GM18498 (cell line): ENCODE measurements at regions not wholly inside any gene's neighbourhood (a gene's known extent, or its start where the extent isn't known, plus 50 kb on each side); places are given as distances from the start of the nearest gene placed in this dataset.
"Not testable (repeated sequence)": the region's sequence is repeated elsewhere in the genome, so short reads cannot be mapped to it uniquely, and the experiment has no call there.

Experiments
- ATAC-seq: cut with Tn5 transposase; IDR thresholded peaks from one replicate; pipeline ENCODE4 v1.9.1; 2021; ENCODE audit warnings: mild to moderate bottlenecking, moderate library complexity; ENCODE audit not compliant: unreplicated experiment

DNA sequence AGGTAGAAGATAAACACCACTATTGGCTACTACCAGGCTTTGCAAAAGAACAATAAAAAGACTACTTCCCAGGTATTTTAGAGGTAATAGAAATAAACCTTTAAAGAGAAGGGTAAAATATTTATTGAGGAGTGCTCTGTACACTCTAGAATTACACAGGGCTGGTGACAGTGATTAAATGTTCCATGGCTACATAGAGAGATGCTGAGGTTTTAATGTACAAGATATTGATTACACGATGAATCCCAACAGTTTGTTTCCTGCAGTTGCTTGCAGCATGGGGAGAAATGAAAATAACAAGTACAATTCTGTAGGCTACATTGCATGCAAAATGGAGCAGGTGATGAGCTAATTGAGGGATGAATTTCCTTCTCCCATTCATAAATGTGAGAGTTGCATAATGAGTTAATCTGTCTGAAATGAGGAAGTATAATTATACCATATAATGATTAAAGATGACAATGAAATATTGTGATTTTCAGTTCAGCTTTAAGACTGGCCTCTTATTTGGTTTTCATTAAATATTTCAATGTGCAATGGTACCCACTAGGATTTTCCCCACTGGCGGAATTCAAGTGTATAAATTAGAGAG, 266.1 kb downstream of the SOCS6 start:
- ATAC-seq: no peak

DNA sequence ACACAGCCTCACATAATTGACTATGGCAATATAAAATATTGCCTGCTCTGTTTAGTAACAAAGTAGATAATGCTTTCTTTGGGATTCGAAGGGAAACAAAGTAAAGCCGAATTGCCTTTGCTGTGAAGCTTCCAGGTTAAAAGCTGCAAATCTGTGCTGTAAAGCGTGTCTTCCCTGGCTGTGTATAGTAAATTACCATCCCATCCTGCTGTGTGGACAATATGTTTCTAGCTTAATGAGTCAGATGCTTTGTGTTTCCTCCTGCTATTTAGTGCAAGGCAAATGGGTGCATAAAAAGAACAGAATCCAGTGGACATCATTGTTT, 265.1 kb downstream of the SOCS6 start:
- no peak for ATAC-seq

DNA sequence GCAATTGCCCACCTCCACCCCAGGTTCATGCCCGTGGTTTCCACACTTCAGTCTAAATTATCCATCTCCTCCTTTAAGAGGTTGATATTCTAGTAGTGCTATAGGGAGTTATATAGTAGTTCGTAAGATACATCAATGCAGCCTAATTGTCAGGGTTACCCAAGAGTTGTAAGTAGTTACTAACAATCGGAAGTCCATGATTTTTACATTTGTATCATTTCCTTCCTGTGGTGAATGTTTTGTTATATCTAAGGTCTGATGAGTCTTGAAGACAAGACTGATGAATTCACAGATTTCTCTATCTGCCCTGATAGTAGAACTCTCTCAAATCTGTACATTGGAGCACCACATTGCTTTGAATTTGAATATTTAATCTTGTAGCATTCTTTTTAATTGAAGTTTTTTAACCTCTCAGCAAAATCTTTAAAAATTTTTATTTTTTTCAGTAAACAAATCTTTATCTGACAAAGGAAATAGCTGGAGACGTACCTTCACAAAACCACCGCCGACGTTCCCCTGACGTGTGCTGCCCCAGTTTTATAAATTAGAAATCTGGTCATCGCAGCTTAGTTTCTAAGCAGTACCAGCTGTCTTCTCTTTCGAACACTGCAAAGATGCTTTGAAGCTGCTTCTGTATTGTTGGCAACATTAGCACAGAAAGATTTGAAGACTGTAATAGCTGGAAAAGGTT, 264.5 kb downstream of the SOCS6 start:
- no peak for ATAC-seq

DNA sequence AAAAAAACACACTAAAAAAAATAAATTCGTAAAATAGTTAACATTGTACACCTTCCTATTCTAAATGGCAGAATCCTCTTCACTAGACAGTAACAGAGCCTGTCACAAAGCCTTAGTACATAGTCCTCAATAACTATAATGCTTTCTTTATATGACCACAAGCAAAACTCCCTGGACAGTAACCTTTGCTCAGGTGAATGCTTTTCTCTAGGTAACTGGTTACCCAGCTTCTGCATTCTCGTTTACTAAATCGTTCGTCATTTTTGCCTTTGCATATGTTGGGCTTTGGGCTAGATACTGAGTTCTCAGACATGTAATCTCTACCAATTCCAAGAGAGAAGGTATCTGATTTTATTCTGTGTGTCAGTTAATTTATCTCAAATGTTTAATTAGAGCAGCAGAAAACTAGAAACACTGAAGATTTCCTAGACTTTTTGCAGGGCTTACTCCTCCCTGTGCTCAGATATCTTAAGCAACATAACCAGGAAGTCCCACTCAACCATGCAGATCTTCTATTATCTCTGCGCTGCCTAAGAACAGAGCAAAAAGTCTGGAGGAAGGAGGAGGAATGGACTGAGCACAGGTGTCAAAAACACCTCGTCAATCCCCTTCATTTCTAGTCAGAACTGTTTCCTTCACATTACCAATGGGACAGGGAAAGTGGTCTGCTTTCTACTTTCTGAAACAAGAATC, 247.7 kb downstream of the SOCS6 start:
- no peak for ATAC-seq

DNA sequence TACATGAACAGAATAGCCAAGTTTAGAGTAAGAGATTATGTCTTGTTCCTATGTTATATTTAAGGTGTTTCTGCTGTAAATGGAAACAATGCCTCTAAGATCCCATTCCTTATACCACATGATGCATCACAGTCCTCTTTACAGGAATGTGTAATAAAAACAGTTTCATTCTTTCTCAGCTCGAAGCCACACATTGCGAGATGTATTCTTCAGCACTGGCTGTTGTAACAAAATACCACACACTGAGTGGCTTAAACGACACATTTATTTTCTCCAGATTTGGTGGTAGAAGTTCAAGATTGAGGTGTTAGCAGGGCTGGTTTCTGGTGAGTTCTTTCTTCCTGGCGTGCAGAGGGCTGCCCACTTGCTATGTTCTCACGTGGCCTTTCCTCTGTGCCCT, 246.2 kb downstream of the SOCS6 start:
- no peak for ATAC-seq

DNA sequence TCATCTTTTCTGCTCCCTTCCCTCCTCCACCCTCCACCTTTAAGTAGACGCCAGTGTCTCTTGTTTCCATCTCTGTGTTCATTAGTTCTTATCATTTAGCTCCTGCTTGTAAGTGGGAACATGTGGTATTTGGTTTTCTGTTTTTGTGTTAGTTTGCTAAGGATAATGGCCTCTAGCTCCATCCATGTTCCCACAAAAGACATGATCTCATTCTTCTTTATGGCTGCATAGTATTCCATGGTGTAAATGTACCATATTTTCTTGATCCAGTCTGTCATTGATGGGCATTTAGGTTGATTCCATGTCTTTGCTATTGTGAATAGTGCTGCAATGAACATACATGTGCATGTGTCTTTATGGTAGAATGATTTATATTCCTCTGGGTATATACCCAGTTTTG, 236.5 kb downstream of the SOCS6 start:
- not testable (repeated sequence) for ATAC-seq

DNA sequence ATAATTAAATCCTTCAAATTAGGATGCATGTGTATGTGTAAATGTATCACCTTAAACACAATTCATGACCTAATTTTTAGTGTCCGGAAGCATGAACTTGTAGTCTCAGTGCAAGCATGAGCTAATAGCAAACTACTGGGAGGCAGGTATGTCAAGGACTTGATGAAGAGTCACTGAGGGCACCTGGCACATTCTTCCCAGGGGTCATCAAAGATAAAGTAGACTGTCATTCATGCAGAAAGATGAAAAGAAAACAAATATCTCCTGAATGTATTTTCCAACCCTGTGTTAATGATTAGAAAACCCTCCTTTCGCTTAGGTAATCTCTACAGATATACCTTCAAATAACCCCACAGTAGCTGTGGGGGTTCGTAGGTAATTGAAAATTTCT, 234.9 kb downstream of the SOCS6 start:
- no peak for ATAC-seq

DNA sequence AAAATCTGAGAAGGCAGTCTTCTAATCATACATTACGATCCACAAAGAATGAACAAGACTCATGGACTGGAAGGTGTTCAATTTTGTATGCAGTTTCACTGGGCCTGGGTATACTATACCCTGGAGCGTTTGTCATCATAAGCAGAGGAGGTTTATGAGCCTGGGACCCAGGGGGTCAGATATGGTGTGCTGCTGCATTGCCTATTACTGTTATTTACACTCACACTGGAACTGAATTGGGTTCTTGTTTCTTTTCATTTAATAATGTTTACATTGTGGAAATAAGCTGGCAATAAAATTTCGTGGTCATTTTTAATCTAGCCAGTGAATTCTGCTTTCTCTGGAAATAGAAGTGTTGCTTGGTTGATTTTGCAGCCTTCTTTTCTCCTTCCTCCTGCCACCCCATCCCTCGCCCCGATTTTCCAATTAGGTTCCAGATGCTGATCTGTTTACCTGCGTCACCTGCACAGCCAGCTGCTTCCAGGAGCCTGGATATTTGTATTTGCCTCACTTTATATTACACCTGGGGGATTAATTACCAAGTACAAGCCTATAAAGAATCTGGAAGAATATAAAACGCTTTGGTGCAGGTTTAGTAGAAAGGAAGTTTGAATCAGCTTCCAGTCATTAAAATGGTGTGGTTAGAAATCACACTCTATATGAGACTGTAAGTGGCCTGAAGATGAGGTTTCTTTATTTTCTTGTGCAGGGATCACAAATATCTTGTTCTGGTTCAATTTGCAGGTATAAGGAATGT, 234.4 kb downstream of the SOCS6 start:
- no peak for ATAC-seq

DNA sequence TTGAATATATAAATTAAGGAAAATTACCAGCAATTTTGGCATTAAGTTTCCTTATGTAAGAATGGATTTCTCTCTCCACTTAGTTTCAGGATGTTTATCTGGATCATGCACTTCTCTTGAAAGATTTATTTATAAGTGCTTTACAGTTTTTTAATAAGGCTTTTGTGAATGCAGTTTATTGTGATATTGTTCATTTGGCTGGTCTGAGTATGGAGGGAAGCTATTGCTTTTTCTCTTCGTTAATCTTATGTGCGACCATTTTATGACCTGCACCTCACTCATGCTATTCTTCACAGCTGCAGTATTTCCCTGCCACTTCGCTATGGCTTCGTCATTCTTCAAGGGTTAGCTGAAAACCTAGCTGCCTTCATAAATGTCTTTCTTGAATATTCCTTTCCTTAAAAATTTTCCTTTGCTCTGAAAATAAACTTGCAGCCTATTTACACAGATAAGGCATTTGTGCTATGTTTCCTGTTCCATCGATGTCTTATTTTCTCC, 233.4 kb downstream of the SOCS6 start:
- ATAC-seq: no peak

DNA sequence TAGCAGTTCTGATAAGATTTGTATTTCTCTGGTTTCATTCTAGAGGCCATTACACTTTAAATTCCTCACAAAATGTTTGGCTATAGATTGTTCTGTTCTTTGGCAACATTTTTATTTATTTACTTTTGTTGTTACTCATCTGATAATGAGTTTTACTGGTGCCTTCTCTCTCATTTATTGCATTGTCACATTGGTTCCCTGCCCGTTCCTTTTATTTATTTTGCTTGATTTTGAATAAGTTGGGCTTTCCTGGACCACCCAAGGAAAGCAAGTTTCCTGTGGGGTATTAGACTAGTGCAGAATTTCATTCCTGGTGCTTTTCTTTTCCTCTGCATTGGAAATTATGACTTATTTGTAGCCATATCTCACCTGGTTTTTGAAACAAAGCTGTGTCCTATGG, 232.0 kb downstream of the SOCS6 start:
- ATAC-seq: no peak

DNA sequence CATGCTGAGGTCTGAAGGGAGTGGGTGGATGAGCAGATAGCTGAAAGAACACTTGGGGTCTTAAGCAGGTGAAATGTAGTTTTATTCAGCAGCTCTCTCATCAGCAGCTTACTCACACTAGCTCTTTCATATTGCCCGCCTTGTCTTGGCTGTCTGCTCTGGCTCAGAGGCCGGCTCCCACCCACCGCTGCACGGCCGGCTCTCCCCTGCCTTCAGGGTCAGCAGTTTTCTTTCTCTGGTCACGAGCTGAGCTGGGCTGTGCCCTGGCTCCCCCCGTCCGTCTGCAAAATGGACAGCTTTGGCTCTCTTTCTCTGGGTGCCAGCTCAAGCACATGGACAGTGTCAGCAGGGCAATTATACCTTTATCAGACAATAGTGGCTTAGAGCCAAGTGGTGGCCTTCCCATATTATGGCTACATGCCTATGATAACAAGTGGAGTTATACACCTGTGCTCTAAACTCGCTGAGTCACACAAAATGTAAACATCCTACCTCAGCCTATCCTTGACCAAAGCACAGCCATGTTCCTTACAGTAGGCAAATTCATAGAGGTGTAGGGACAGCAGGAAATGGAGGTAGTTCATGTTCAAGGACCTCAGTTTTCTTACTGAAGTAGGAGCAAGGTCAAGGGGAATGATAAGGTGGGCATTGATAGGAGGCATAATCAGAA, 224.8 kb downstream of the SOCS6 start:
- no peak for ATAC-seq

DNA sequence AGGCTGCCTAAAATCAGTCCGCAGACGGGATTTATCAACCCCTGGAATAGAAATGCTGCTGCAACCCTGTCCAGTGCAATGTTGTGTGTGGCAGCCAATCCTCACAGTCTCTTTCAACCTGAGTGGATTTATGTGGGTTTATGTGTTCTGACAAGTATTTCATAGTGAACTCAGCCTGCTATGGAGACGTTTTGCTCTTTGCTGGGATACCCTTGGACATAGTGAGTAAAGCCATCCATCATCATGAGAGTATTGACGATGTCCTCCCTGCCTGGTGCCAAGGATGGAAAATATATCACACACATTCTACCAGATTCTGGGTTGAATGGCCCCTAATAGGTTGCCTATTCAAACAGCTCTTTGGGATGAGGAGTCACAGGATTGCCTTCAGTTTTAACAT, 219.1 kb downstream of the SOCS6 start:
- ATAC-seq: no peak

DNA sequence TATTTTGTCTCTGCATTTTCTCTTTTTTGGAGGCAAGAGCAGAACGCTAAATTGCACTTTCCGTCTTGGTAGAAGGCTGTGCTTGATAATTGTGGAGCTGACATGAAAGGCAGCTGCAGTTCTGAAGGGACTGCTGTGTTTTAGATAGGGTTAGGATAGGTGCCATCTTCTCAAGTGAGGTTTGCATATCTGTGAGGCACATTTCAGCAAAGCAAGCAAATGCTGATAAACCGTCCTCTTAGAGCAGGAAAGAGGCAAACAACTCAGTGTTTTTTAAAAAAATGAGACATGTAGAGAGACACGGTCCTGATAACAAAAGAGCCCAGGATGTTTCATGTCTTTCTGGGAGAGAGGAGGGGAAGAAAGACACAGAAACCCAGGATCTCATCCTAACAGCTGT, 217.7 kb downstream of the SOCS6 start:
- ATAC-seq: no peak

DNA sequence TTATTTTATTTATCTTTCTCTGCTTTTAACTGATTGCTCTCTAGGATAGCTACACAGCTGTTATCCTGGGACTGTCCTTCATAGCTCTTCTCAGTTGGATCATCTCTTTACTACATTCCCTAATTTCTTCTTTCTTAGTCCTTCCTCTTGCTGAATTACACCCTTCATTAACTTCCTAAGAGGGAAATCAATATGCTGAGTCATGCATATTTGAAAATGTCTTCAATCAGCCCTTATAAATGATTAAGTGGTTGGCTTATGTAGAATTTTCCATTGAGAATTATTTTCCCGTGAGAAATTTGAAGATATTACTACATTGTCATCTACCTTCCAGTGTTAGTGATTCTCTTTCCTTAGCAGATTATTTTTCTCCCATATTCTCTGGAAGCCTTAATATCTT, 214.2 kb downstream of the SOCS6 start:
- no peak for ATAC-seq

DNA sequence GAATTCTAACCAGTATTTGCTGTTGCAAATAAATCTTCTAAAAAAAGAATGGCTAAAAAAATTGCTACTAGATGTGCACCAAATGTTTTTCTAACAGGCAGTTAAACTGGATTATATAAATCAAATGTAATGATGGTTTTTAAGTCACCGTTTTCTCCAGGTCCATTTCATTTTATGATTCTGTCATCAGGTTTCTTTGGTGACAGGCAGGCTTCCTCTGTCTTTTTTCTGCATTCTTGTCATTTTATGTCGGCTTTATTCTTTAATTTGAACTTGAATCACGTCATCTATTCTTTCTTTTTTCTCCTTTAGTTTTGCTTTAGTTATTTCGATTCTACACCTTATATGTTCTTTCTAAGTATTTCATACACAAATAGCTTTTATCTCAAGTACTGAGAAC, 212.5 kb downstream of the SOCS6 start:
- no peak for ATAC-seq

DNA sequence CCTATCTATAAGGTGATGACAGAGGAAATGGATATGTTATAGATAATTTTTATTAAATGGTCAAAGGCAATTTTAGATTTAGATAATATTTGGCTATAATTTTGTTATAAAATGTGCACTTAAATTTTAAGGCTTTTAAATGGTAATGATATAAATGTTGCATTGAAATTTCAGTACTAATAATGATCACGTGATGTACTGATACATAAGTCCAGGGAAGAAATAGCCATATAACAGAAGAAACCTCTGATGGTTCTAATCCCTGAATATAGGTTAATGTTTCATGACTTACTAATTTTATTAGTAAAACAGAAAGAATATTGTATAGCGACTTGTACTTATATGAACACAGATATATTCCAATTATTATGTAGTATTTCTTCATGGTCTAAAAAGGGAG, 211.9 kb downstream of the SOCS6 start:
- no peak for ATAC-seq

DNA sequence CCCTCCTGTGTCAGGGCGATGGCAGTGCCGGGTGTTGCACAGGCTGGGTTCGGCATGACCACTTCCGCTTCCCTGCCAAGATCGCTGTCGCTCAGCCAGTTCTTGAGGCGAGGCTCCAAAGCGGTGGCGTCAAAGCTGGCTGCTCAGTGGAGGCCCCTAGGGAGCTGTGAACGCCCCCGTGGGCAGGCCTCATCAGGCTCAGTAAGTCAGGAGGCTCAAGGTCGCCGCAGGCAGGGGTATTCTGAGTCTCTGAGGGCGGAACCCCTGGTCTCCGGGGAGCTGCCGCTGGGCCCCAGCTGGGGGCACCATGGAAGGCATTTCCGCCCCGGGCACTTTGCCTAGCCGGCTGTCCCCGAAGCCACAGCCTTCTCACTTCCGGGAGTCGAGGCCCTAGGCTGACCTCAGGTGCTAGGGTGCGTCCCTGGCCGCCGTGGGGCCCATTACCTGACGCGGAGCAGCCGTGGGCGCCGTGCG, 210.4 kb downstream of the SOCS6 start:
- ATAC-seq: no peak

DNA sequence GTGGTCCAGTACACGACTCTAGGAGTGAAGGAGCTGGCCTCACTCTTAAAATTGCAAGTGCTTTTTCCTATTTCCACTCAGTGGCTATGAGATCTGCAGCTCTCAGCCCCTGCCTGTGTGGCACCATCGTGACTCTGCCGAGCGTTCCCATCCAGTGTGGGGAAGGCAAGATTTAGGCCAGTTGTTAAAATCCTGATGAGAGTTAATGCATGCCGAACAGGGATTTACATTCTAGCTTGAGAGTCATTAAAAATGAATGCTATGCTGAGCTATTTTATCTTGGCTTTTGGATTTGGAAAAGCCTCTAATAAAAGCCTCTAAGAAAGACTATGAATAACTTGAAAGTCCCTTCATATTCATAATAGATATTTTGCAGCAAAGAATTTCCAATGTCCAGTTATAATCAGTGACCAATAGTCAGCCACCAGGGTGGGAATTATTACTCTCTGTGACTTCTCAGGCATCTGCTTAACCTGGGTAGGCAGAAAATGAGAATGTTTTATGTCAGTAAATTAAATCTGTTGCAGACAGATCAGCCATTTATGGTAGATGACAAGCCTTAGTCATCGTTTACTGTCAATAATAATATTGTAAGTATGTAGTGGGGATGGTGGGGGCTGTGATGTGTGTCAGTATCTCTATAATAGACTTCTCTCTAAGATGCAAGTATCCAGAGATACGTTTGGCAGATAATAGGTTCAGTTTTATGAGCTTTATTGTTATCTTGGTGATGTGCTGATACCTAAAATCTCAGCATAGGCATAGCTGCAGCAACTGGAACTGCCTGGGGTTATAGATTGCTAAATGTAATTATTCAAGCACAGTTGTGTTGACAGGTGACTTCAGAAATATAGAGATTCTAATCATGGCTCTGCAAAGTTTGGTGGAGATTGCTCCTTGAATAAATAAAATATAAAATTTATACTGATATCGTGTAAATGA, 207.8 kb downstream of the SOCS6 start:
- no peak for ATAC-seq

DNA sequence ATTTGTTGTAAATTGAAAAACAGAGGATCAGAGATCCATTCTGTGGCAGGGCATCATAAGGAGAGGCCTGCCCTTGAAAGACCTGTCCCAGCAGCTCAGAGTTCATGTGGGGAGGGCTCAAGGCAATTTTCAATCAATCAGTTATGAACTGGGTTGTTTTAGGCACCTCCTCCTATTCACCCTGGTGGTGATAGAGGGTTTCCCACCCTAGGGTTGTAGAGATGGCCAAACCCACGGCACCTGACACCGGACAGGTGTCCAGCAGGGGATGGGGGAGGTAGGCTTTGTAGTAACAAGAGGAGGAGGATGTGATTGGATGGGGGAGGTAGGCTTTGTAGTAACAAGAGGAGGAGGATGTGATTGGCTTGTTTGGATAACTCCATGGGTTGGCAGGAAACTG, 205.7 kb downstream of the SOCS6 start:
- no peak for ATAC-seq

DNA sequence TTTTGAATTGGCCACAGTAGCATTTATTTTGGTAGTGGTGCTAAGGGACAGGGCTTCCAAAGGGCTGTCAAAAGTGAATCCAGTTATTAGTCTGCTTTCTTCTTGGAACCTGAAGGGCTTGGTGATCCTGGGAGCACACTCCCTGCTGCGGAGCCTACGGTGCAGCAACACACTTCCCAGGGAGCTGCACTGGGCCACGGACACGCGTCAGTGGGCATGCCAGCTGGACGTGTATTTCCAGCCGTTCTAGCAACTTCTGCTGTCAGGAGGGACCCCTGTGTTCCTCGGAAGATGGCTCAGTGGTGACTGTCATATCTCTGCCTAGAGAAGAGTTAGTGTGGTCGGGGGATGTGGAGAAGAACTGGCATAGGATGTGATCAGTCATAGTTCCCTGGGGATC, 204.6 kb downstream of the SOCS6 start:
- no peak for ATAC-seq
